A549 (cell line): ENCODE measurements at regions not wholly inside any gene's neighbourhood (a gene's known extent, or its start where the extent isn't known, plus 50 kb on each side); places are given as distances from the start of the nearest gene placed in this dataset.

Experiments used
- ATAC-seq, 2 experiments: fragments of 200-7000 bp in 1 of 2; fragments of >200 bp in 1 of 2; cut with Nextera tagmentation in 1 of 2; cut with Tn5 transposase in 1 of 2; 3 replicates each; pipeline versions ENCODE4 v1.8.0 to v1.9.1; 2018 to 2020; ENCODE audit warnings: mild to moderate bottlenecking in 1 of 2, moderate library complexity in 1 of 2
- CTCF ChIA-PET: fragments of 300-600 bp; sonication (Branson Sonifier 250); formaldehyde crosslinking; extraction: SDS; loops from one replicate; lab custom pipeline; 2021; ENCODE audit warnings: antibody characterized with exemption, inconsistent platforms; lab: Yijun Ruan, JAX
- POLR2A ChIA-PET: fragments of 350-600 bp; formaldehyde crosslinking; extraction: SDS; loops from one replicate; lab custom pipeline; 2021; ENCODE audit warnings: antibody characterized with exemption, inconsistent platforms; lab: Yijun Ruan, JAX
- DNase-seq, 2 experiments: peaks; one replicate each; pipeline versions ENCODE4 v3.0.0 to v3.0.0-alpha.2; 2011 to 2016; ENCODE audit warnings: low read depth in 1 of 2, low spot score in 1 of 2
- FAIRE-seq: peaks from 2 replicates; lab custom pipeline; 2011; peaks lifted over from hg19 to GRCh38; lab: Jason Lieb, UNC
- H3K27ac ChIP-seq, 2 experiments: fragments of >200 bp; sonication (Bioruptor Twin); formaldehyde crosslinking; 3 replicates each; pipeline ENCODE4 v1.5.1; 2016 to 2017
- H3K4me1 ChIP-seq: fragments of >200 bp; sonication (Bioruptor Twin); formaldehyde crosslinking; 3 replicates; pipeline ENCODE4 v1.6.1; 2016
- H3K4me2 ChIP-seq: fragments of >200 bp; sonication (Bioruptor Twin); formaldehyde crosslinking; 3 replicates; pipeline ENCODE4 v1.6.1; 2016
- H3K4me3 ChIP-seq: fragments of >200 bp; sonication (Bioruptor Twin); formaldehyde crosslinking; 3 replicates; pipeline ENCODE4 v1.5.1; 2016
- H3K9me3 ChIP-seq: fragments of >200 bp; sonication (Bioruptor Twin); formaldehyde crosslinking; 3 replicates; pipeline ENCODE4 v1.6.1; 2016
- ATOH8 ChIP-seq: fragments of 250-450 bp; sonication (Bioruptor Pico); IDR thresholded peaks from 2 replicates; pipeline ENCODE4 v1.5.0; 2020; ENCODE audit warnings: low read depth, mild to moderate bottlenecking, moderate library complexity
- CBX8 ChIP-seq: fragments of 200-600 bp; sonication (generic); IDR thresholded peaks from 2 replicates; pipeline ENCODE4 v1.6.1; 2016
- CEBPB ChIP-seq, 2 experiments: fragments of >200 bp in 1 of 2; sonication (Bioruptor Twin) in 1 of 2; formaldehyde crosslinking in 1 of 2; IDR thresholded peaks; 2 replicates each; pipeline ENCODE4 v1.6.1; 2012 to 2016
- CHD4 ChIP-seq: fragments of 200-600 bp; sonication (generic); IDR thresholded peaks from 2 replicates; pipeline ENCODE4 v1.6.1; 2016; ENCODE audit warnings: antibody characterized with exemption, mild to moderate bottlenecking, borderline replicate concordance
- CTCF ChIP-seq: fragments of >200 bp; sonication (Bioruptor Twin); formaldehyde crosslinking; IDR thresholded peaks from 3 replicates; pipeline ENCODE4 v1.5.1; 2016
- E2F6 ChIP-seq: IDR thresholded peaks from 2 replicates; pipeline ENCODE4 v1.6.1; 2012; ENCODE audit warnings: low read depth, borderline replicate concordance
- ELK1 ChIP-seq: fragments of 150-350 bp; IDR thresholded peaks from 2 replicates; pipeline ENCODE4 v1.6.1; 2014; ENCODE audit warnings: low read depth, mild to moderate bottlenecking, low read length
- EP300 ChIP-seq, 2 experiments: fragments of >200 bp; sonication (Bioruptor Twin); formaldehyde crosslinking; IDR thresholded peaks; 2 replicates in 1 of 2; 3 replicates in 1 of 2; pipeline ENCODE4 v1.6.1; 2016 to 2017
- FOSB ChIP-seq: fragments of 250-450 bp; sonication (Bioruptor Pico); IDR thresholded peaks from 2 replicates; pipeline ENCODE4 v1.5.0; 2020; ENCODE audit warnings: mild to moderate bottlenecking, moderate library complexity
- HES2 ChIP-seq: fragments of >200 bp; sonication (Bioruptor Twin); formaldehyde crosslinking; IDR thresholded peaks from 2 replicates; pipeline ENCODE4 v1.6.1; 2016
- HMGXB4 ChIP-seq: fragments of 250-450 bp; sonication (Bioruptor Pico); IDR thresholded peaks from 2 replicates; pipeline ENCODE4 v1.5.0; 2021; ENCODE audit warnings: mild to moderate bottlenecking, moderate library complexity, borderline replicate concordance
- HOXB5 ChIP-seq: fragments of 250-450 bp; sonication (Bioruptor Pico); IDR thresholded peaks from 2 replicates; pipeline ENCODE4 v1.5.0; 2020; ENCODE audit warnings: mild to moderate bottlenecking, moderate library complexity
- JUN ChIP-seq, 2 experiments: fragments of >200 bp; sonication (Bioruptor Twin); formaldehyde crosslinking; IDR thresholded peaks; 2 replicates in 1 of 2; 3 replicates in 1 of 2; pipeline ENCODE4 v1.6.1; 2016 to 2017
- KDM5A ChIP-seq: fragments of 200-600 bp; sonication (generic); IDR thresholded peaks from 2 replicates; pipeline ENCODE4 v1.6.1; 2016; ENCODE audit warnings: antibody characterized with exemption, mild to moderate bottlenecking
- MAX ChIP-seq: IDR thresholded peaks from 2 replicates; pipeline ENCODE4 v1.6.1; 2012
- POLR2A ChIP-seq: IDR thresholded peaks from 2 replicates; pipeline ENCODE4 v1.6.1; 2012; ENCODE audit warnings: mild to moderate bottlenecking, low read length
- POLR2AphosphoS2 ChIP-seq: conservative IDR thresholded peaks from 2 replicates; pipeline ENCODE4 v1.6.1; 2012; ENCODE audit warnings: low read length, improper control_type of control experiment, inconsistent platforms
- RAD21 ChIP-seq, 2 experiments: fragments of >200 bp in 1 of 2; sonication (Bioruptor Twin) in 1 of 2; formaldehyde crosslinking in 1 of 2; IDR thresholded peaks in 1 of 2; conservative IDR thresholded peaks in 1 of 2; 2 replicates in 1 of 2; 3 replicates in 1 of 2; pipeline ENCODE4 v1.6.1; 2012 to 2018; ENCODE audit warnings: inconsistent platforms in 1 of 2
- SMC3 ChIP-seq: fragments of >200 bp; sonication (Bioruptor Twin); formaldehyde crosslinking; IDR thresholded peaks from 3 replicates; pipeline ENCODE4 v1.6.1; 2018; ENCODE audit warnings: inconsistent platforms
- SREBF2 ChIP-seq: fragments of 450-650 bp; IDR thresholded peaks from 2 replicates; pipeline ENCODE4 v1.6.1; 2014; ENCODE audit warnings: mild to moderate bottlenecking, moderate library complexity
- WGBS: methylation state at CpG from one replicate; pipeline ENCODE4 v1.1.6; 2017; ENCODE audit errors: missing lambda C conversion rate; 5-methylcytosine and 5-hydroxymethylcytosine counted together

- no peak for TF ChIP-seq POLR2AphosphoS2
- TF ChIP-seq, all 56 proteins: peak for 0
Observed at GRCh38 chr12:126837697-126838096, 1429.3 kb upstream of the TMEM132C start (continued).

- Histone ChIP-seq H3K9me3 (no peaks in the 10 kb centered on the region), H3K4me3 (no peak overlapping the region)
- DNase-seq, result no peak
- no peak for TF ChIP-seq ELK1
- no peak for TF ChIP-seq POLR2A
- TF ChIP-seq CBX8, result no peak
- no peak for TF ChIP-seq JUN (IDR thresholded peaks at IDR 0.05)
- TF ChIP-seq, all 56 proteins: peak for 0
- Histone ChIP-seq H3K27ac (no peak overlapping the region), H3K4me1 (no peaks in the 10 kb centered on the region), H3K4me2 (no peak overlapping the region)
- 14% methylated on average over 9 of the region's 9 CpGs for WGBS
- POLR2A ChIA-PET, result no interaction called here
- CTCF ChIA-PET, result interaction anchor here (0.6 kb wide), 1 partner anchor 654 kb away, joined by 3 read pairs; no protein-coding TSS in a partner anchor
- no peak for ATAC-seq
- FAIRE-seq, result no peak
Observed at GRCh38 chr12:126843915-126844669, 1422.9 kb upstream of the TMEM132C start.

- CTCF ChIA-PET, result interaction anchor here (0.9 to 1.2 kb wide), 3 partner anchors 13 to 534 kb away, joined by 3 read pairs; no protein-coding TSS in a partner anchor
- TF ChIP-seq SREBF2, result no peak
- no peak for TF ChIP-seq CHD4
- TF ChIP-seq CEBPB (IDR thresholded peaks at IDR 0.05), result no peak
- no peak for TF ChIP-seq ELK1
- no peak for TF ChIP-seq RAD21 (conservative IDR thresholded peaks at IDR 0.05 in 1 of 2, IDR thresholded peaks at IDR 0.05 in 1 of 2)
- no peak for TF ChIP-seq ATOH8 (CRISPR knock-in tag)
- TF ChIP-seq KDM5A, result no peak
- no peak for TF ChIP-seq FOSB (CRISPR knock-in tag)
- TF ChIP-seq E2F6, result no peak
- TF ChIP-seq HOXB5, result no peak
- no peak for TF ChIP-seq HES2
- no peak for TF ChIP-seq POLR2A
- no peak for TF ChIP-seq CBX8
- no peak for DNase-seq
- no peak overlapping the region for H3K27ac ChIP-seq
- H3K4me2 ChIP-seq, result no peak overlapping the region
- FAIRE-seq, result no peak
- POLR2A ChIA-PET, result no interaction called here
- no peaks in the 10 kb centered on the region for H3K4me1 ChIP-seq
- WGBS, result 19% methylated on average over 5 of the region's 5 CpGs
- H3K9me3 ChIP-seq, result no peaks in the 10 kb centered on the region
- no peak for ATAC-seq
- H3K4me3 ChIP-seq, result no peak overlapping the region
Observed at GRCh38 chr12:126847005-126847629, 1419.9 kb upstream of the TMEM132C start.

GRCh38 chr12:126855768-126856167 lies 1411.2 kb upstream of the TMEM132C start:
- no peak for TF ChIP-seq CEBPB (IDR thresholded peaks at IDR 0.05)
- no peak for TF ChIP-seq MAX
- no peak for TF ChIP-seq POLR2AphosphoS2
- TF ChIP-seq CTCF, result no peak
- TF ChIP-seq HMGXB4 (CRISPR knock-in tag), result no peak
- TF ChIP-seq KDM5A, result no peak
- TF ChIP-seq SMC3, result no peak
- TF ChIP-seq EP300 (IDR thresholded peaks at IDR 0.05), result no peak
- no peak for TF ChIP-seq FOSB (CRISPR knock-in tag)
- Histone ChIP-seq H3K27ac (no peak overlapping the region), H3K4me1 (no peaks in the 10 kb centered on the region), H3K9me3 (no peaks in the 10 kb centered on the region), H3K4me2 (no peak overlapping the region), H3K4me3 (no peak overlapping the region)
- ChIA-PET CTCF (no interaction called here), POLR2A (no interaction called here)
- DNase-seq, result no peak
- FAIRE-seq, result no peak
- ATAC-seq, result no peak
